H1 (cell line): ENCODE measurements at regions not wholly inside any gene's neighbourhood (a gene's known extent, or its start where the extent isn't known, plus 50 kb on each side); places are given as distances from the start of the nearest gene placed in this dataset.
A peak's percentile ranks its signal among the peaks of the same experiment; 100 is the strongest.

ENCODE experiments used
- CTCF ChIA-PET: fragments of 300-600 bp; sonication (Branson Sonifier 250); formaldehyde crosslinking; loops from one replicate; lab custom pipeline; 2021; ENCODE audit not compliant: partially characterized antibody; lab: Charles Lee
- POLR2A ChIA-PET: fragments of 300-600 bp; sonication (Branson Sonifier 250); formaldehyde crosslinking; loops from one replicate; lab custom pipeline; 2021; ENCODE audit warnings: inconsistent platforms; ENCODE audit not compliant: partially characterized antibody; lab: Charles Lee
- DNase-seq, 2 experiments: peaks; one replicate each; pipeline versions ENCODE4 v3.0.0 to v3.0.0-alpha.2; 2010 to 2022; ENCODE audit warnings: low spot score in 2 of 2, low read depth in 1 of 2, mixed read lengths in 1 of 2
- FAIRE-seq: peaks from 2 replicates; lab custom pipeline; 2011; peaks lifted over from hg19 to GRCh38; lab: Jason Lieb, UNC
- H2AFZ ChIP-seq: 2 replicates; pipeline ENCODE4 v1.8.1; 2012; ENCODE audit warnings: low read length, inconsistent platforms
- H2AK5ac ChIP-seq: 2 replicates; pipeline ENCODE4 v1.6.1; 2013; ENCODE audit warnings: low read depth, low read length
- H2BK120ac ChIP-seq: replicated peaks from 2 replicates; pipeline ENCODE3; 2013; ENCODE audit warnings: low read depth, low read length, inconsistent platforms
- H2BK12ac ChIP-seq: 2 replicates; pipeline ENCODE4 v1.6.1; 2013; ENCODE audit warnings: low read depth, low read length
- H2BK15ac ChIP-seq: 2 replicates; pipeline ENCODE4 v1.6.1; 2013; ENCODE audit warnings: low read length
- H2BK20ac ChIP-seq: 2 replicates; pipeline ENCODE4 v1.6.1; 2013; ENCODE audit warnings: low read length
- H2BK5ac ChIP-seq: 2 replicates; pipeline ENCODE4 v1.6.1; 2013; ENCODE audit warnings: low read depth, low read length
- H3K14ac ChIP-seq: 2 replicates; pipeline ENCODE4 v1.6.1; 2013; ENCODE audit warnings: inconsistent platforms; ENCODE audit not compliant: insufficient read length
- H3K18ac ChIP-seq: 2 replicates; pipeline ENCODE4 v1.6.1; 2013; ENCODE audit warnings: low read length; ENCODE audit errors: extremely low read depth
- H3K23ac ChIP-seq: 2 replicates; pipeline ENCODE4 v1.6.1; 2013; ENCODE audit warnings: inconsistent platforms; ENCODE audit not compliant: insufficient read length
- H3K23me2 ChIP-seq: 2 replicates; pipeline ENCODE4 v1.6.1; 2013; ENCODE audit warnings: low read depth, low read length
- H3K27ac ChIP-seq: 2 replicates; pipeline ENCODE4 v1.6.1; 2011; ENCODE audit warnings: low read depth, low read length, inconsistent platforms
- H3K27me3 ChIP-seq, 4 experiments: replicated peaks in 1 of 4; 1 replicate in 1 of 4; 2 replicates in 3 of 4; pipeline versions ENCODE4 v1.6.1 to v1.8.1; 2011 to 2013; ENCODE audit warnings: low read length in 3 of 4, mild to moderate bottlenecking in 3 of 4, inconsistent platforms in 2 of 4, mixed read lengths in 2 of 4, moderate library complexity in 1 of 4; ENCODE audit not compliant: control insufficient read depth in 3 of 4, insufficient read depth in 3 of 4; ENCODE audit errors: extremely low read depth in 1 of 4
- H3K36me3 ChIP-seq, 4 experiments: 2 replicates each; pipeline versions ENCODE4 v1.6.1 to v1.8.1; 2011 to 2013; ENCODE audit warnings: mild to moderate bottlenecking in 4 of 4, low read length in 3 of 4, moderate library complexity in 2 of 4, control low read depth in 1 of 4, inconsistent platforms in 1 of 4; ENCODE audit not compliant: insufficient read depth in 4 of 4, control insufficient read depth in 2 of 4
- H3K4ac ChIP-seq: replicated peaks from 2 replicates; pipeline ENCODE3; 2013; ENCODE audit warnings: low read length, low read depth, mixed read lengths, inconsistent platforms; ENCODE audit not compliant: insufficient read length
- H3K4me1 ChIP-seq, 4 experiments: replicated peaks in 1 of 4; 1 replicate in 1 of 4; 2 replicates in 3 of 4; pipeline versions ENCODE4 v1.6.1 to v1.8.1; 2011 to 2013; ENCODE audit warnings: low read length in 3 of 4, inconsistent platforms in 2 of 4, mixed read lengths in 1 of 4; ENCODE audit not compliant: insufficient read depth in 4 of 4, control insufficient read depth in 3 of 4
- H3K4me2 ChIP-seq, 2 experiments: 2 replicates each; pipeline versions ENCODE4 v1.6.1 to v1.8.1; 2011 to 2013; ENCODE audit warnings: low read depth in 2 of 2, low read length in 2 of 2, control low read depth in 1 of 2, inconsistent platforms in 1 of 2, mild to moderate bottlenecking in 1 of 2; ENCODE audit not compliant: insufficient read depth in 1 of 2
- H3K4me3 ChIP-seq, 4 experiments: fragments of 200-600, 300-600 bp in 1 of 4; sonication (generic), shearing (Covaris generic), sonication (Bioruptor Twin) in 1 of 4; 2 replicates each; pipeline versions ENCODE4 v1.5.1 to v1.8.1; 2011 to 2016; ENCODE audit warnings: low read length in 4 of 4, low read depth in 3 of 4, control low read depth in 2 of 4, inconsistent platforms in 2 of 4, mild to moderate bottlenecking in 2 of 4, mixed read lengths in 1 of 4, moderate library complexity in 1 of 4; ENCODE audit not compliant: insufficient read depth in 2 of 4; ENCODE audit errors: extremely low read depth in 1 of 4
- H3K56ac ChIP-seq: replicated peaks from 2 replicates; pipeline ENCODE3; 2013; ENCODE audit warnings: low read depth, mild to moderate bottlenecking, mixed read lengths, low read length, inconsistent platforms; ENCODE audit not compliant: insufficient read length
- H3K79me1 ChIP-seq: 2 replicates; pipeline ENCODE4 v1.6.1; 2013; ENCODE audit warnings: low read depth, low read length, control low read depth
- H3K79me2 ChIP-seq, 2 experiments: 2 replicates each; pipeline versions ENCODE4 v1.6.1 to v1.8.1; 2012 to 2013; ENCODE audit warnings: low read length in 2 of 2, mild to moderate bottlenecking in 2 of 2, inconsistent platforms in 1 of 2; ENCODE audit not compliant: insufficient read depth in 2 of 2, control insufficient read depth in 1 of 2
- H3K9ac ChIP-seq, 4 experiments: replicated peaks in 1 of 4; 1 replicate in 1 of 4; 2 replicates in 3 of 4; pipeline versions ENCODE4 v1.6.1 to v1.8.1; 2011 to 2013; ENCODE audit warnings: low read depth in 3 of 4, low read length in 3 of 4, control low read depth in 2 of 4, mild to moderate bottlenecking in 2 of 4, moderate library complexity in 2 of 4, inconsistent platforms in 1 of 4; ENCODE audit errors: extremely low read depth in 1 of 4
- H3K9me3 ChIP-seq, 2 experiments: 2 replicates each; pipeline versions ENCODE4 v1.6.1 to v1.8.1; 2012 to 2013; ENCODE audit warnings: mild to moderate bottlenecking in 2 of 2, moderate library complexity in 2 of 2, control low read depth in 1 of 2, inconsistent platforms in 1 of 2, low read depth in 1 of 2, low read length in 1 of 2, mixed read lengths in 1 of 2; ENCODE audit not compliant: insufficient read depth in 2 of 2
- H4K20me1 ChIP-seq, 2 experiments: replicated peaks in 1 of 2; 2 replicates each; pipeline versions ENCODE3 to v1.8.1; 2011 to 2013; ENCODE audit warnings: inconsistent platforms in 2 of 2, low read length in 2 of 2, mild to moderate bottlenecking in 1 of 2; ENCODE audit not compliant: insufficient read depth in 2 of 2, control insufficient read depth in 1 of 2
- H4K5ac ChIP-seq: 2 replicates; pipeline ENCODE4 v1.6.1; 2013; ENCODE audit warnings: low read length, low read depth, mixed read lengths, inconsistent platforms; ENCODE audit not compliant: insufficient read length
- H4K8ac ChIP-seq: 2 replicates; pipeline ENCODE4 v1.8.0; 2013; ENCODE audit warnings: mild to moderate bottlenecking, moderate library complexity, low read length, inconsistent platforms; ENCODE audit not compliant: insufficient read depth; ENCODE audit errors: extremely low read depth
- H4K91ac ChIP-seq: replicated peaks from 2 replicates; pipeline ENCODE3; 2013; ENCODE audit warnings: low read length, mixed read lengths, inconsistent platforms; ENCODE audit not compliant: insufficient read length
- ASH2L ChIP-seq: fragments of 200-600, 300-600 bp; sonication (generic); IDR thresholded peaks from one replicate; pipeline ENCODE4 v1.7.1; 2017; ENCODE audit warnings: low read length
- ATF3 ChIP-seq: IDR thresholded peaks from 2 replicates; pipeline ENCODE4 v1.6.1; 2011; ENCODE audit warnings: low read depth, mild to moderate bottlenecking, low read length; ENCODE audit not compliant: insufficient read depth
- CBX5 ChIP-seq: fragments of 300-800, 300-1000 bp; sonication (generic); IDR thresholded peaks from 2 replicates; pipeline ENCODE4 v1.7.1; 2016; ENCODE audit warnings: antibody characterized with exemption, low read length, low read depth
- POLR2AphosphoS5 ChIP-seq: IDR thresholded peaks from 2 replicates; pipeline ENCODE4 v1.6.1; 2011; ENCODE audit warnings: low read depth, low read length
- RAD21 ChIP-seq, 2 experiments: IDR thresholded peaks in 1 of 2; conservative IDR thresholded peaks in 1 of 2; 2 replicates each; pipeline ENCODE4 v1.6.1; 2011; ENCODE audit warnings: low read depth in 2 of 2, low read length in 2 of 2, improper control_type of control experiment in 1 of 2, inconsistent platforms in 1 of 2, mild to moderate bottlenecking in 1 of 2, moderate library complexity in 1 of 2
- RBBP5 ChIP-seq: IDR thresholded peaks from 2 replicates; pipeline ENCODE4 v1.7.1; 2012; ENCODE audit warnings: low read depth, mild to moderate bottlenecking, inconsistent platforms, low read length, moderate library complexity, borderline replicate concordance
- WGBS, 2 experiments: shearing (Covaris generic) in 1 of 2; methylation state at CpG; one replicate each; pipeline versions ENCODE4 v1.1.6 to v1.1.7; 2013 to 2015; ENCODE audit warnings: low lambda C conversion rate in 2 of 2, mixed read lengths in 2 of 2, inconsistent platforms in 1 of 2, low coverage in 1 of 2, missing lambda C conversion rate in 1 of 2; ENCODE audit not compliant: insufficient replicate concordance in 2 of 2, insufficient coverage in 1 of 2, insufficient read length in 1 of 2; ENCODE audit errors: extremely low coverage in 1 of 2, missing lambda C conversion rate in 1 of 2; 5-methylcytosine and 5-hydroxymethylcytosine counted together

GRCh38 chr15:62465173-62465572, 300.1 kb upstream of the C2CD4B start:
- H4K91ac ChIP-seq, result peak overlapping the region; percentile 7
- ChIA-PET POLR2A (no interaction called here), CTCF (interaction anchor here (0.9 to 1.5 kb wide), 2 partner anchors 10 to 19 kb away, joined by 4 read pairs; no protein-coding TSS in a partner anchor)
- H3K79me1 ChIP-seq, result peaks cover 2% of the 10 kb centered on the region; the same call in 1 of the 2 replicates
- peak overlapping the region; percentile 4; the same call in 1 of the 2 replicates for H2BK20ac ChIP-seq
- H3K36me3 ChIP-seq, result no peaks in the 10 kb centered on the region
- H2BK15ac ChIP-seq, result no peak overlapping the region
- 56% methylated on average over 12 of the region's 12 CpGs; no CpG with 5 or more reads in 1 of the 2 experiments for WGBS, 2 experiments
- H3K4me2 ChIP-seq, result peak overlapping the region; percentile 20 to 46
- H2BK12ac ChIP-seq, result peak overlapping the region; percentile 52
- H3K27ac ChIP-seq, result no peak overlapping the region
- H3K14ac ChIP-seq, result no peak overlapping the region
- H2AFZ ChIP-seq, result peak overlapping the region; percentile 34; the same call in 1 of the 2 replicates
- H3K4ac ChIP-seq, result no peak overlapping the region
- peaks cover 0 to 13% of the 10 kb centered on the region in 2 experiments; a peak in 2 of 4 replicates for H3K79me2 ChIP-seq
- no peaks in the 10 kb centered on the region for H3K9me3 ChIP-seq
- H3K18ac ChIP-seq, result no peak overlapping the region
- no peaks in the 10 kb centered on the region for H4K20me1 ChIP-seq
- H3K4me1 ChIP-seq, result peaks cover 6 to 24% (median 14%) of the 10 kb centered on the region in 4 experiments; a peak in 6 of 7 replicates
- H4K5ac ChIP-seq, result no peak overlapping the region
- no peak for TF ChIP-seq RBBP5
- TF ChIP-seq ATF3, result no peak
- no peak for TF ChIP-seq RAD21 (IDR thresholded peaks at IDR 0.05 in 1 of 2, conservative IDR thresholded peaks at IDR 0.05 in 1 of 2; ENCODE audit: low read depth in 2 of 2, low read length in 2 of 2)
- TF ChIP-seq CBX5, result no peak
- no peak for TF ChIP-seq POLR2AphosphoS5
- TF ChIP-seq ASH2L, result no peak
- no peak overlapping the region for H3K56ac ChIP-seq
- H3K4me3 ChIP-seq, result peak overlapping the region in 1 of 4 experiments; percentile 12; a peak in 1 of 8 replicates
- H3K27me3 ChIP-seq, result no peaks in the 10 kb centered on the region
- no peak overlapping the region for H4K8ac ChIP-seq
- no peak overlapping the region for H2BK120ac ChIP-seq
- no peak overlapping the region; the same call in 1 of the 2 replicates for H2AK5ac ChIP-seq
- H3K23ac ChIP-seq, result no peak overlapping the region
- DNase-seq (no peak), FAIRE-seq (no peak)
- 0 out of 2 replicates have a peak, but pooled peaks cover 2% of the 10 kb centered on the region for H3K23me2 ChIP-seq
- H3K9ac ChIP-seq, result no peak overlapping the region
- H2BK5ac ChIP-seq, result peak overlapping the region; percentile 63
